Gastrocnemius medialis (tissue), 4 donors: ENCODE measurements at regions not wholly inside any gene's neighbourhood (a gene's known extent, or its start where the extent isn't known, plus 50 kb on each side); places are given as distances from the start of the nearest gene placed in this dataset.

Source experiments
- POLR2A ChIP-seq, 2 donors: fragments of 450-650 bp; IDR thresholded peaks; one replicate each; pipeline ENCODE4 v1.6.1; 2017; ENCODE audit warnings: antibody characterized with exemption in 2 of 2, mild to moderate bottlenecking in 2 of 2, moderate library complexity in 2 of 2
- TF ChIP-seq, protein P1 (sequence below), 5 experiments: fragments of 450-650 bp in 3 of 5; fragments of 200-600 bp in 2 of 5; sonication (generic) in 2 of 5; IDR thresholded peaks in 4 of 5; conservative IDR thresholded peaks in 1 of 5; 1 replicate in 4 of 5; 2 replicates in 1 of 5; pipeline ENCODE4 v1.5.1; 2016 to 2019; ENCODE audit warnings: antibody characterized with exemption in 5 of 5, mild to moderate bottlenecking in 3 of 5, moderate library complexity in 3 of 5

DNA sequence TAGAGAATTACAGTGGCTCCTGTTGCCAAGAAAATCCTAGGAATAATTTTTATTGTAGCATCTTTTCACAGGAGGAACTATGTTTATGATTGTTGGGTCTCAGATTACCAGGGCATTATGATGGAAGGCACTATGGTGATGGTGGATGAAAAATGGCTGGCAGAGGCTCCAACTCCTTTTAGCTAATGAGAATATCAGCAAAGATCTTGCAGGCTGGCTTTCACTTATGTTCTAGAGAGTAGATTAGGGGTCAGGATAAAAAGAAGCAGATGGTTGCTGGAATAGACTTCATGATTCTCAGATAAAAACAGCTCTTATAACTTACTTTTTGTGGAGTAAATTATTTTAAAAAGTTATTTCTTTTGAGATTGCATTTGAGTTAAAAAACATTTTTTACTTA, 501.9 kb downstream of the TRHDE start:
- TF ChIP-seq, protein P1, sequence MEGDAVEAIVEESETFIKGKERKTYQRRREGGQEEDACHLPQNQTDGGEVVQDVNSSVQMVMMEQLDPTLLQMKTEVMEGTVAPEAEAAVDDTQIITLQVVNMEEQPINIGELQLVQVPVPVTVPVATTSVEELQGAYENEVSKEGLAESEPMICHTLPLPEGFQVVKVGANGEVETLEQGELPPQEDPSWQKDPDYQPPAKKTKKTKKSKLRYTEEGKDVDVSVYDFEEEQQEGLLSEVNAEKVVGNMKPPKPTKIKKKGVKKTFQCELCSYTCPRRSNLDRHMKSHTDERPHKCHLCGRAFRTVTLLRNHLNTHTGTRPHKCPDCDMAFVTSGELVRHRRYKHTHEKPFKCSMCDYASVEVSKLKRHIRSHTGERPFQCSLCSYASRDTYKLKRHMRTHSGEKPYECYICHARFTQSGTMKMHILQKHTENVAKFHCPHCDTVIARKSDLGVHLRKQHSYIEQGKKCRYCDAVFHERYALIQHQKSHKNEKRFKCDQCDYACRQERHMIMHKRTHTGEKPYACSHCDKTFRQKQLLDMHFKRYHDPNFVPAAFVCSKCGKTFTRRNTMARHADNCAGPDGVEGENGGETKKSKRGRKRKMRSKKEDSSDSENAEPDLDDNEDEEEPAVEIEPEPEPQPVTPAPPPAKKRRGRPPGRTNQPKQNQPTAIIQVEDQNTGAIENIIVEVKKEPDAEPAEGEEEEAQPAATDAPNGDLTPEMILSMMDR (IDR thresholded peaks at IDR 0.05 in 4 of 5, conservative IDR thresholded peaks at IDR 0.05 in 1 of 5): no peak
- TF ChIP-seq POLR2A (IDR thresholded peaks at IDR 0.05): no peak
